Caco-2 (cell line): ENCODE measurements at regions not wholly inside any gene's neighbourhood (a gene's known extent, or its start where the extent isn't known, plus 50 kb on each side); places are given as distances from the start of the nearest gene placed in this dataset.

Experiments used
- BruUV-seq: library from RNA; stranded (reverse); fragments of 400-500 nt; replicated peaks from 2 replicates; lab custom pipeline; 2021; lab: Mats Ljungman, UMichigan
- CTCF ChIA-PET: fragments of 300-600 bp; sonication (Branson Sonifier 250); formaldehyde crosslinking; loops from one replicate; lab custom pipeline; 2022; ENCODE audit warnings: antibody characterized with exemption; lab: Charles Lee
- POLR2A ChIA-PET: fragments of 300-600 bp; sonication (Branson Sonifier 250); formaldehyde crosslinking; loops from one replicate; lab custom pipeline; 2022; ENCODE audit warnings: antibody characterized with exemption; lab: Charles Lee
- DNase-seq, 2 experiments: peaks; one replicate each; pipeline versions ENCODE4 v3.0.0 to v3.0.0-alpha.2; 2020 to 2022
- H3K27me3 ChIP-seq: replicated peaks from 2 replicates; pipeline ENCODE4 v1.6.0; 2011; ENCODE audit warnings: low read length; ENCODE audit not compliant: control insufficient read depth, insufficient read depth
- H3K36me3 ChIP-seq: 2 replicates; pipeline ENCODE4 v1.5.1; 2011; ENCODE audit warnings: low read length; ENCODE audit not compliant: control insufficient read depth, insufficient read depth
- H3K4me1 ChIP-seq: fragments of 250-450 bp; sonication (Bioruptor Pico); 2 replicates; pipeline ENCODE4 v1.5.1; 2020; ENCODE audit warnings: mild to moderate bottlenecking
- H3K4me3 ChIP-seq: 2 replicates; pipeline ENCODE4 v1.5.1; 2011; ENCODE audit warnings: low read depth, mild to moderate bottlenecking, control low read depth, low read length
- H3K9me3 ChIP-seq: fragments of 250-450 bp; sonication (Bioruptor Pico); 2 replicates; pipeline ENCODE4 v1.5.1; 2020; ENCODE audit warnings: mild to moderate bottlenecking, moderate library complexity
- H3K27ac Mint-ChIP-seq: one replicate; pipeline ENCODE4 v1.8.0; 2022; ENCODE audit warnings: mixed read lengths; ENCODE audit not compliant: unreplicated experiment
- H3K27me3 Mint-ChIP-seq: one replicate; pipeline ENCODE4 v1.8.0; 2022; ENCODE audit warnings: mixed read lengths; ENCODE audit not compliant: insufficient read depth, unreplicated experiment
- H3K36me3 Mint-ChIP-seq: one replicate; pipeline ENCODE4 v1.8.0; 2022; ENCODE audit warnings: mild to moderate bottlenecking, mixed read lengths; ENCODE audit not compliant: insufficient read depth, unreplicated experiment
- H3K4me1 Mint-ChIP-seq: one replicate; pipeline ENCODE4 v1.8.0; 2022; ENCODE audit warnings: low read depth, mixed read lengths; ENCODE audit not compliant: unreplicated experiment
- H3K4me3 Mint-ChIP-seq: one replicate; pipeline ENCODE4 v1.8.0; 2022; ENCODE audit warnings: mild to moderate bottlenecking, moderate library complexity, mixed read lengths; ENCODE audit not compliant: unreplicated experiment
- H3K9me3 Mint-ChIP-seq: one replicate; pipeline ENCODE4 v1.8.0; 2022; ENCODE audit warnings: mixed read lengths; ENCODE audit not compliant: unreplicated experiment
- CTCF ChIP-seq, 2 experiments: fragments of 200-600 bp in 1 of 2; IDR thresholded peaks; 1 replicate in 1 of 2; 2 replicates in 1 of 2; pipeline versions ENCODE4 v1.5.1 to v1.8.0; 2011 to 2022; ENCODE audit warnings: antibody characterized with exemption in 1 of 2, control low read depth in 1 of 2, inconsistent platforms in 1 of 2, low read depth in 1 of 2, low read length in 1 of 2, mild to moderate bottlenecking in 1 of 2, moderate library complexity in 1 of 2; ENCODE audit not compliant: insufficient read depth in 1 of 2, severe bottlenecking in 1 of 2, unreplicated experiment in 1 of 2
- intact Hi-C: fragments of 100-400 bp; cut with micrococcal nuclease; formaldehyde crosslinking; loops from one replicate; pipeline ENCODE4 v1.10.0; 2022; ENCODE audit not compliant: unreplicated experiment

DNA sequence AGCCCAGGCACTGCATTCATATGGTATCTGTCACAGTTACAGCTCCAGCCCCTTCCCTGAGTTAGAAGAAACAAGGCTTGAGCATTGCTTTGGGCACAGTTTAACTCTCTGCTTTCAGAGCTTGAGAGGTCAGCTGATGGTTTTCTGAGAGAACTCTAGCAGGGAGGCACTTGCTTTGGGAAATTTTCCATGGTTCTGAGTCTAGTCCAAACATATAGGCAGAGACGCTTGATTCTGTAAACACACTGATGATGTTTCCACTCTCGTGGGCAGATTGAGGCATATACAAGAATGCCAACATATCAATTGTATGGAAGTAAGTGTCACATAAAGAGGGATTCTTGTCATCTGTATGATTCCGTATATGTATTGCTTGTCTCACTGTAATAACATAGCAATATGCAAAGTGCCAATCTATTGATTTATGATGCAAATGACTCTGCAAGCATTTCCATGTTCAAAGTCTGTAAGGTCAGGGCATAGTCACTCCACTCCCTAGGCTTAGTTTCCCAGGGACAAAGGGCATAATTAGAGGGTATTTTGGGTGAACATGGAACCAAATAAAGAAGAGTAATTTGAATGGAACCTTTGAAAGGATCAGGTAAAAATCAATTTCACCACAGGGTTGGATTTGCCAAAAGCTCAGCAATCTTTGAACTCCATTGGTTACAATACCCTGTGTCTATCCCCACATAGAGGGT lies 239.0 kb downstream of the INHBA start:
- BruUV-seq, result no TSS peak
- Mint-ChIP-seq H3K4me3 (no peak overlapping the region), H3K4me1 (peaks cover 16% of the 10 kb centered on the region), H3K9me3 (no peaks in the 10 kb centered on the region), H3K36me3 (no peaks in the 10 kb centered on the region), H3K27ac (no peak overlapping the region), H3K27me3 (no peaks in the 10 kb centered on the region)
- POLR2A ChIA-PET, result no interaction called here
- no peak for TF ChIP-seq CTCF (IDR thresholded peaks at IDR 0.05; ENCODE audit: insufficient read depth in 1 of 2, low read depth in 1 of 2, low read length in 1 of 2, severe bottlenecking in 1 of 2, unreplicated experiment in 1 of 2)
- Histone ChIP-seq H3K9me3 (no peaks in the 10 kb centered on the region; the same call in 1 of the 2 replicates), H3K36me3 (no peaks in the 10 kb centered on the region), H3K4me3 (no peak overlapping the region), H3K4me1 (no peaks in the 10 kb centered on the region), H3K27me3 (no peaks in the 10 kb centered on the region)
- no peak for DNase-seq
- CTCF ChIA-PET, result no interaction called here
- intact Hi-C loops, result no loop called here

DNA sequence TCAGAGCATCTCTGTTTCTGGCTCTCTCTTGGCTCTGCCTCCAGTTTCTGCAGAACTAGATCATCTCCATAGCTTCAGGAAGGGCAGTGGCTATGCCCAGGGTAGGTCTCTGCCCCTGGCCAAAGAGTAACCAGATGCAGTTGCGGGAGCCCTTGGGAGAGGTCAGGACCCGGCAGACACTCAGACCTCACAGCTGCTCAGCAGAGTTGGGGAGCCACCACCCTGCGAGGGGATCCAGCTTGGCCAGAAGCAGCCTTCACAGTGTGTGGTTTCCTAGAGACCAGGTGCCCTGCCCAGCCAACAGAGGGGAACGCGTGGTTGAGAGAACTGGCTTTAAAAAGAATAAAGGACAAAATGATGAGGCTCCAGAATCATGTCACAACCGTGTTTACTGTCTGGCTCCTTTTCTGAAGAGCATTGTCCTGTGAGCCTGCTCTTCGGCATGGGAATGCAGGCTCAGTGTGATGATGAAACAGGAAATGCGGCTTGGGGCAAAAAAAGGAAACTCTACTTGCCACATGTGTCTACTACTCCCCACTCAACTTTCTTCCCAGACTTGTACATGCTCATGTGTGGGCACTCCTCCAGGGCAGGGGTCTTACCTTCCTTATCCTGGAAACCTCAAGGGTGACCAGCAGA lies 243.1 kb downstream of the INHBA start:
- Histone ChIP-seq H3K4me3 (no peak overlapping the region), H3K27me3 (no peaks in the 10 kb centered on the region), H3K36me3 (no peaks in the 10 kb centered on the region), H3K4me1 (no peaks in the 10 kb centered on the region), H3K9me3 (no peaks in the 10 kb centered on the region; the same call in 1 of the 2 replicates)
- TF ChIP-seq CTCF (IDR thresholded peaks at IDR 0.05; ENCODE audit: insufficient read depth in 1 of 2, low read depth in 1 of 2, low read length in 1 of 2, severe bottlenecking in 1 of 2, unreplicated experiment in 1 of 2), result no peak
- Mint-ChIP-seq H3K36me3 (no peaks in the 10 kb centered on the region), H3K27me3 (peaks cover 2% of the 10 kb centered on the region), H3K9me3 (peaks cover 9% of the 10 kb centered on the region), H3K4me1 (no peaks in the 10 kb centered on the region), H3K27ac (no peak overlapping the region), H3K4me3 (no peak overlapping the region)
- DNase-seq, result no peak
- ChIA-PET POLR2A (no interaction called here), CTCF (no interaction called here)
- intact Hi-C loops, result no loop called here
- BruUV-seq, result no TSS peak

DNA sequence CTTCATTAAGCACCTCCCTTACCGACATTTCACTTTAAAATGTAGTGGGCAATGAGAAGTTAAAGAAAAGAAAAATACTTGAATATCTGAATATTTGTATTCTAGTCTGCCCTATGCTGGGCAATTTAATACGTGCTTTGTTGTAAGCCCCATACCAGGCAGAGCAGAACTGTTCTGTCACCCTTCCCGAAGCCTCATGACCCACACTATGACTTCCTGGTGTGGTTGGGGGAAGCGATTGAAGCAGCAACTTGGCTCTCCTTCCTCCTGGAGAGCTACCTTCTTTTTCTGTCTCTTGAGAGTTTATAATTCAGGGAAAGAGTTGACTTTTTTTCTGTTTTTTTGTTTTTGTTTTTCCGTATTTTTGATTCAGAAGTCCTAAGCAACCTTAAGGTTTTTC lies 243.7 kb downstream of the INHBA start:
- H3K4me1 Mint-ChIP-seq, result no peaks in the 10 kb centered on the region
- no peak overlapping the region for H3K27ac Mint-ChIP-seq
- no peaks in the 10 kb centered on the region for H3K27me3 ChIP-seq
- ChIA-PET POLR2A (no interaction called here), CTCF (no interaction called here)
- no peaks in the 10 kb centered on the region; the same call in 1 of the 2 replicates for H3K9me3 ChIP-seq
- no peak overlapping the region for H3K4me3 ChIP-seq
- H3K36me3 ChIP-seq, result no peaks in the 10 kb centered on the region
- BruUV-seq, result no TSS peak
- H3K36me3 Mint-ChIP-seq, result no peaks in the 10 kb centered on the region
- no peak for TF ChIP-seq CTCF (IDR thresholded peaks at IDR 0.05; ENCODE audit: insufficient read depth in 1 of 2, low read depth in 1 of 2, low read length in 1 of 2, severe bottlenecking in 1 of 2, unreplicated experiment in 1 of 2)
- intact Hi-C loops, result no loop called here
- no peak for DNase-seq
- no peak overlapping the region for H3K4me3 Mint-ChIP-seq
- no peaks in the 10 kb centered on the region for H3K4me1 ChIP-seq
- H3K9me3 Mint-ChIP-seq, result peaks cover 9% of the 10 kb centered on the region
- peaks cover 2% of the 10 kb centered on the region for H3K27me3 Mint-ChIP-seq
